A172 (cell line): ENCODE measurements at regions not wholly inside any gene's neighbourhood (a gene's known extent, or its start where the extent isn't known, plus 50 kb on each side); places are given as distances from the start of the nearest gene placed in this dataset.

Source experiments
- DNase-seq: peaks from one replicate; pipeline ENCODE4 v3.0.0-alpha.2; 2015; ENCODE audit warnings: low spot score

DNA sequence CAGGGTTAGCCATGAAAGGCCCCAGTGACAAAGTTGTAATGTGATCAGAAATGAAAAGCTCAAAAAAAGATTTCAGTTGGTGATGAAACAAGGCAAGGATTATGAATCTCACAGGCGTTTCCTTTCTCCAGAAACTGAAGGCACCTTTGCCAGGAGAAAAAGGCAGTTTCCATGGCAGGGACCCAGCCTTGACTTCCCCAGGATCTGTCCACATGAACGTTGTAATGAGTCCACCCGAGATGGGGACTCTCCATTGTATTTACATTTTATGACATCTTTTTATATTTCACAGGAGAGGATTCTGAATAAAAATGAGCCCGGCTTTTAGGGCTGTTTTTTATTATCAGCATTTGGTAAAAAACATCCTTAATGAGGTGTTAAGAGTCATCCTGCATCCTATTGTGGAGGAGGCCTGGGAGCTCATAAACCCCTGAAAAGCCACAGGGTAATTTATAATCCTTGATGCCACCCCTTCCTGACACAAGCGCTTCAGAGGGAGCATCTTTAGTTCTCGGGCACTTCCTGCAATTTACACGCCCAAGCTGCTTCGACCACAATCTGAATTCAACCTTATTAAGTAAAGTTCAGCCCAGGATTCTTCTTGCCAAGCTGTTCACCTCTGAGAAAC lies 74.1 kb upstream of the SALL4 start:
- peak; percentile 71 for DNase-seq

DNA sequence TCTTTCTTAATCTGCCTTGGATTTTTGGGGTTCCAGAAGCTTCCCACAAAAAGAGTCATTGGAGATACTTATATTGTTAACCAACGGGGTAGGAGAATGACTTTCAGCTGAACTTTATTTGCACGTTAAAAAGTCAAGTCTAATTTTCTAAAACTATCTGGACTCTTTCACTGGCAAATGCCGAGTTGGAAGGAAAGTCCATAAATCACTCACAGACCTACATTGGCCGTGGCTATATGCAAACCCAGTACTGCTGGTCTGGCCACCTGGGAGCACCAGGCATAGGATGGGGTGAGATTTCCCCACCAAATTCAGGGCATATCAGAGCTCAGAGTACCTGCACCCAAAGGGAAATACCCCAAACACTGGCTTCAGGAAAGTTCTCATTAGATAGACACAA lies 71.3 kb upstream of the SALL4 start:
- no peak for DNase-seq

DNA sequence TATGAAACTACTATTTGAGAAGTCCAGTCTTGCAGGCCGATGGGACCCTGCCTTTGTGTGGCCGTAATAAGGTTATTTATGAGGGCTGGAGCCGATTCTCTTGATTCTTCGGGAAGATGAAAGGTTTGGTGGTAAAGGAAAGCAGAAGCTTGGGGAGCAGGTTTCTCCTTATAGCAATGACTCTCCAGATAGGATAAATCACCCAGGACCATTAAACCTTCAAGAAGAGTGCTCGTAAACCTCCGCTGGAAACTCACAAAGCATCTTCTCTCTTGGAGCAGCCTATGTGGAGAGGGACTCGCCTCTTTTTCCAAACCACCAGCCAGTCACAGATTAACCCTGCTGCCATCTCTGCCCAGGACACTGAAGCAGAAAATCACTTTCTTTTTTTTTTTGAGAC lies 69.6 kb upstream of the SALL4 start:
- peak; percentile 60 for DNase-seq

DNA sequence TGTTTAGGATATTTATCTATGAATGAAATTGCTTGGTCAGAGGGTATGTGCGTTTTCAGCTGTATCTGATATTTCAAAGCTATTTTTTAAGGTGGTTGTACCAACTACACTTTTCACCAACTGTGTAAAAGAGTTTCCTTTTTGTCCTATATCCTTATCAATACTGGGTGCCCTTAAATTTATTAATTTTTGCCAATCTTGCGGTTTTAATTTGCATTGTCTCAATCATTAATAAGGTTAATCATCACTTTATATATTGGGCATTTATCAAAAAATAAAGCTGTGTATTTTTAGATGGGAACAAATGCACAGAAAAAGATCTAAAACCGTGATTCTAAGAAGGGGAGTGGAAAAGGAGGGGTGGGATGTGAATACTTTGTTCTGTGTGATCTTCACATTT lies 66.7 kb upstream of the SALL4 start:
- DNase-seq: no peak

DNA sequence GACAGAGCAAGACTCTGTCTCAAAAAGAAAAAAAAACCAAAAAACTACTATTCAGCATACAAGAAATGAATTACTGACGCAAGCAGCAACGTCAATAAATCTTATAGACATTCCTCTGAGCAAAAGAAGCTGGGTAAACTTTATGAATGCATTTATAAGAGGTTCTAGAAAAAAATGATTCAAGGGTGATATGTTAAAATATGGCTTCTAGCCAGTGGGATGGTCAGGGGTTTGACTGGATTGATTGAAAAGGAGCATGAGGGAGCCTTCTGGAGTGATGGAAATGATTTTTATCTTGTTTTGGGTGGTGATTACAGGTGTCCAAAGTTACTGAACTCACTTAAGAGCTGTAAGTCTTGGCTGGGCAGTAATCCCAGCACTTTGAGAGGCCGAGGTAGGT lies 64.9 kb upstream of the SALL4 start:
- no peak for DNase-seq

DNA sequence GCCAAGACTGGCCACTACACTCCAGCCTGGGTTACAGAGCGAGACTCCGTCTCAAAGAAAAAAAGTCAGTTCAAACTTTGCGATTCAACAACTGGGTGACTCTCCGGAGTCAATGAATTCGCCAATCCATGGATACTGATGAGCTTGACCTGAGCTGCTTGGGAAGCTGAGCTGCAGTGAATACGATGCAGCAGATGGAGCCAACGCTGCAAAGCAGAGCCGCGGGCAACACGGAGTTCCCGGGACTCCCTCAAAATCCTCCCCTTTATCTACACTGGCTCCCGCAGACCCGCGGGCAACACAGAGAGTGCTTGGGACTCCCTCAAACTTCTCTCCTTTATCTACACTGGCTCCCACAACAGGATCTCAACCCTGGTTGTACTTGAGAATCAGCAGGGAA lies 62.6 kb upstream of the SALL4 start:
- no peak for DNase-seq

DNA sequence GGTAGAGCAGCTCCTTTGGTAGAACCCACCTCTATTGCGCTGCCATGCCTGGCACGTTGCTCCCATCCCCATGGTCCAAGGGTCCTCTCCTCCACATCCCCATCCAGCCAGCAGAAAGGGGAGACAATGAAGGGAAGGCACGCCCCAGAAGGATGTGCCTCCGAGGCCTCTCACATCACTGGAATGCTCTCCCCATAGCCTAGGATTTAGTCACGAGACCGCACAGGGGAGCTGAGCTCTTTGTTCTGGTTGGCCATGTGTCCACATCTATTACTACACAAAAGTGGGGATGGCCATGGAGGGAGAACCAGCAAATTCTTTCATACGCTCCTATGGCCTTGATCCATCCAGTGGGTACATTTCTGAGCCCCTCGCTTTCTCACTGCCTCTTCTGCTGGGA lies 60.5 kb upstream of the SALL4 start:
- DNase-seq: no peak

DNA sequence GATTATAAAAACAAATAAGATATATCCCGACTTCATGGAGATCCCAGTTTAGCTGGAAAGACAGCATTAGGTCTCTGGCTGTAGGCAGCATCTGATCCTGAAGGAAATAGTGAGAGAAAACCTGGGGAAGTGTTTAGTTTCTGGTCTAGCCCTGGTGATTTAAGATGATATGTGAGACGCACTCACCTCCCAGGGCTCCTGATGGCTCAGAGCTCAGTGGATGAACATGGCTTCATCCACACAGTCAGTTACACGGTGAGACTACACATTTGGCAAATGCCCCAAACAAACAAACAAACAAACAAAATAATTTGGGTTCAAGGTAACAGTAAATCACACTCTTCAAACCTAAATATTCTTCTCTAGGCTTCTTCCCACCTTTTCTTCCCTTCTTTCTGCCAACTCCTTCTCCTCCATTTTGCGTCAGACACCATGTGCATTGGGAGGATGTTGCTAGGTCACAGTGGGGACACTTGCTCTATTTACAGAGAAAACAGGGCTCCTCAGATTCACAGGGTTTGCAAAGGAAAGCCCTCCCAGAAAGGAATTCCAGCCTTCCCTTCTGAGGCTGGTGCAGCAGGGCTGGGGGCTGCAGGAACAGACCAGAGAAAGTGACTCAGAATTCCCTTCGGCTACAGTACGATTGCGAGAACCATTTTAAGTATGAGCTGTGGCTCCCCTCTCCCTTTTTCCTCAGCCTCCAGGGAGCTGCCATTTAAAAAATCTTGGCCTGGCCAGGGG lies 59.6 kb upstream of the SALL4 start:
- peak; percentile 21 for DNase-seq

DNA sequence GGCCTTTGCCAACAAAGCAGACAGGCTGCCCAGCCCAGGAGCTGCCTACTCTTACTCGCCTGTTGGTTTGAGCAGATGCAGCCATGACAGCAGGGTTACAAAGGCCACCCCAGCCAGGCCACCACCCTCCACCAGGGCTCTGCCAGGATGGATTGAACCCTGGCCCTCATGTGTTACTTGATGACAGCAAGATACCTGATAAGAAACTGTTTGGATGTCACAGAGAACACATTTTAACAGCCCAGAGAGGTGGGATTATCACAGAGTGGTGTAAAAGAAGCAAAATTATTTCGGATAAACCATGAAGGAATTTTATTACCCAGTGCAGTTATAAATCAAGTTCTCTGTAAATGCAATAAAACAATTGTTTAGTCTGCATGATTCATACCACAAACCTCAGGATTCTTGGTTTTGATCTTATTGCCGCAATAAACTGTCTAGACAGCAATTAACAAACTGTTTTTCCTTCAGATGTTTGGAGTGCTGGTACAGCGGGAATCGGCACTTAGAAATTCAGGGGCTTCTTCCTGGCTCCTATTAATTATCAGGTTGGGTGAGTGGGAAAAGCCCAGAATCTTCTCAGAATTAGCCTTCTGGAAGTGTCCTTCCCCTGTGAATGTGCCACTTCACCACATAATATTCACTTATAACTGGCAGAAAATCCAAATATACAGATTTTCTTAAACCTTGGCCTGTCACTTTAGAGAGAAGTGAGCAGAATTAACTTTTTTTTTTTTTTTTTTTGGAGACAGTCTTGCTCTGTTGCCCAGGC lies 58.0 kb upstream of the SALL4 start:
- DNase-seq: peak; percentile 94

DNA sequence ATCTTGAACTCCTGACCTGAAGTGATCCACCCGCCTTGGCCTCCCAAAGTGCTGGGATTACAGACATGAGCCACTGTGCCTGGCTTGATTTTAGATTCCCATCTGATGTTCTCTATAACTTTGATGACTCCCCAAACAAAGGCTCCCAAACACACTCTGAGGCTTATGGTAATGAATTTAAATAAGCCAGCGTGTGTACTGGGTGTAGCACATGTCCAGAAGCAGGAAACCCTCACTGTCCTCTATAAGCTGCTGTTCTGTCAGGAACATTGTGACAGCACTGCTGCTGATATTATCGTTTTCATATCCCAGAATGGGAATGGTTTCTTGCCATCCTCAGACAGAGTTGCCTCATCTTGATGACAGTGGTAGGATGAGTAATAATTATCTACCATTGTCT lies 54.1 kb upstream of the SALL4 start:
- no peak for DNase-seq

DNA sequence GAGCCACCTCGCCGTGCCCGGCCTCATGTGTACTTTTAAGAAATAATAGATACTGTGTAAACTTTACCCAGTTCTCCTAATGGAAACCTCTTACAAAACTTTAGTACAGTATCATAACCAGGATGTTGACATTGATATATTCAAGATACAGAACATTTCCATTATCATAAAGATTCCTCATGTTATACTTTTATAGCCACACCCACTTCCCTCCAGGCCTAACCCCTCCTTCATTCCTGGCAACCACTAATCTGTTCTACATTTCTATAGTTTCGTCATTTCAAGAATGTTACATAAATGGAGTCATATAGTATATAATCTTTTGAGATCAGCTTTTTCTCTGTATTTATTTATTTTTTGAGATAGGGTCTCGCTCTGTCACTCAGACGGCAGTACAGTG lies 52.6 kb upstream of the SALL4 start:
- no peak for DNase-seq
